ENCODE measurements at regions not wholly inside any gene's neighbourhood (a gene's known extent, or its start where the extent isn't known, plus 50 kb on each side); places are given as distances from the start of the nearest gene placed in this dataset.

- H3K27me3 ChIP-seq (ENCODE audit: insufficient read depth, low read length) = no peaks in the 10 kb centered on the region
- no peaks in the 10 kb centered on the region for H4K20me1 ChIP-seq (ENCODE audit: insufficient read depth, low read length)
- no peak overlapping the region for H2AFZ ChIP-seq (ENCODE audit: low read length)
- no peak overlapping the region for H3K27ac ChIP-seq (ENCODE audit: low read depth, low read length)
- no peaks in the 10 kb centered on the region for H3K79me2 ChIP-seq (ENCODE audit: insufficient read depth, low read length)
- DNase-seq (ENCODE audit: insufficient read length, low spot score, missing footprints) = no peak
- no peak overlapping the region for H3K4me3 ChIP-seq (ENCODE audit: insufficient read depth, low read length)
- no peaks in the 10 kb centered on the region for H3K4me1 ChIP-seq (ENCODE audit: insufficient read depth, low read length)
- no peak for TF ChIP-seq CTCF (IDR thresholded peaks at IDR 0.05; ENCODE audit: extremely low read depth, low read depth, low read length)
- no peak overlapping the region for H3K4me2 ChIP-seq (ENCODE audit: insufficient read depth, low read length)
- H3K9me3 ChIP-seq (ENCODE audit: low read depth, low read length) = no peaks in the 10 kb centered on the region
- no peaks in the 10 kb centered on the region for H3K36me3 ChIP-seq (ENCODE audit: insufficient read depth, low read length)
Observed at GRCh38 chr5:164652276-164652660, 1146.8 kb downstream of the MAT2B start.

GRCh38 chr5:164663198-164663989 lies 1158.0 kb downstream of the MAT2B start:
- Histone ChIP-seq H2AFZ (ENCODE audit: low read length) (no peak overlapping the region), H3K4me2 (ENCODE audit: insufficient read depth, low read length) (no peak overlapping the region), H3K9me3 (ENCODE audit: low read depth, low read length) (no peaks in the 10 kb centered on the region), H3K27me3 (ENCODE audit: insufficient read depth, low read length) (no peaks in the 10 kb centered on the region), H3K79me2 (ENCODE audit: insufficient read depth, low read length) (no peaks in the 10 kb centered on the region), H3K4me1 (ENCODE audit: insufficient read depth, low read length) (no peaks in the 10 kb centered on the region), H3K36me3 (ENCODE audit: insufficient read depth, low read length) (no peaks in the 10 kb centered on the region), H4K20me1 (ENCODE audit: insufficient read depth, low read length) (no peaks in the 10 kb centered on the region), H3K4me3 (ENCODE audit: insufficient read depth, low read length) (no peak overlapping the region), H3K27ac (ENCODE audit: low read depth, low read length) (no peak overlapping the region)
- no peak for DNase-seq (ENCODE audit: insufficient read length, low spot score, missing footprints)
- no peak for TF ChIP-seq CTCF (IDR thresholded peaks at IDR 0.05; ENCODE audit: extremely low read depth, low read depth, low read length)

- Histone ChIP-seq H3K4me3 (ENCODE audit: insufficient read depth, low read length) (no peak overlapping the region), H2AFZ (ENCODE audit: low read length) (no peak overlapping the region), H3K9me3 (ENCODE audit: low read depth, low read length) (no peaks in the 10 kb centered on the region), H3K4me1 (ENCODE audit: insufficient read depth, low read length) (no peaks in the 10 kb centered on the region), H3K27ac (ENCODE audit: low read depth, low read length) (no peak overlapping the region), H3K27me3 (ENCODE audit: insufficient read depth, low read length) (no peaks in the 10 kb centered on the region), H4K20me1 (ENCODE audit: insufficient read depth, low read length) (no peaks in the 10 kb centered on the region), H3K79me2 (ENCODE audit: insufficient read depth, low read length) (no peaks in the 10 kb centered on the region), H3K4me2 (ENCODE audit: insufficient read depth, low read length) (no peak overlapping the region), H3K36me3 (ENCODE audit: insufficient read depth, low read length) (no peaks in the 10 kb centered on the region)
- no peak for TF ChIP-seq CTCF (IDR thresholded peaks at IDR 0.05; ENCODE audit: extremely low read depth, low read depth, low read length)
- DNase-seq (ENCODE audit: insufficient read length, low spot score, missing footprints) = no peak
Observed at GRCh38 chr5:164671640-164672039, 1166.2 kb downstream of the MAT2B start.

GRCh38 chr5:164672205-164672604 lies 1166.8 kb downstream of the MAT2B start:
- H3K4me1 ChIP-seq (ENCODE audit: insufficient read depth, low read length) = no peaks in the 10 kb centered on the region
- no peak overlapping the region for H3K4me3 ChIP-seq (ENCODE audit: insufficient read depth, low read length)
- no peak for DNase-seq (ENCODE audit: insufficient read length, low spot score, missing footprints)
- no peak overlapping the region for H3K27ac ChIP-seq (ENCODE audit: low read depth, low read length)
- no peaks in the 10 kb centered on the region for H3K79me2 ChIP-seq (ENCODE audit: insufficient read depth, low read length)
- H3K27me3 ChIP-seq (ENCODE audit: insufficient read depth, low read length) = no peaks in the 10 kb centered on the region
- no peaks in the 10 kb centered on the region for H3K9me3 ChIP-seq (ENCODE audit: low read depth, low read length)
- no peaks in the 10 kb centered on the region for H4K20me1 ChIP-seq (ENCODE audit: insufficient read depth, low read length)
- no peak overlapping the region for H2AFZ ChIP-seq (ENCODE audit: low read length)
- TF ChIP-seq CTCF (IDR thresholded peaks at IDR 0.05; ENCODE audit: extremely low read depth, low read depth, low read length) = no peak
- H3K36me3 ChIP-seq (ENCODE audit: insufficient read depth, low read length) = no peaks in the 10 kb centered on the region
- no peak overlapping the region for H3K4me2 ChIP-seq (ENCODE audit: insufficient read depth, low read length)
